ENCODE measurements at regions not wholly inside any gene's neighbourhood (a gene's known extent, or its start where the extent isn't known, plus 50 kb on each side); places are given as distances from the start of the nearest gene placed in this dataset.

- TF ChIP-seq, protein P1, sequence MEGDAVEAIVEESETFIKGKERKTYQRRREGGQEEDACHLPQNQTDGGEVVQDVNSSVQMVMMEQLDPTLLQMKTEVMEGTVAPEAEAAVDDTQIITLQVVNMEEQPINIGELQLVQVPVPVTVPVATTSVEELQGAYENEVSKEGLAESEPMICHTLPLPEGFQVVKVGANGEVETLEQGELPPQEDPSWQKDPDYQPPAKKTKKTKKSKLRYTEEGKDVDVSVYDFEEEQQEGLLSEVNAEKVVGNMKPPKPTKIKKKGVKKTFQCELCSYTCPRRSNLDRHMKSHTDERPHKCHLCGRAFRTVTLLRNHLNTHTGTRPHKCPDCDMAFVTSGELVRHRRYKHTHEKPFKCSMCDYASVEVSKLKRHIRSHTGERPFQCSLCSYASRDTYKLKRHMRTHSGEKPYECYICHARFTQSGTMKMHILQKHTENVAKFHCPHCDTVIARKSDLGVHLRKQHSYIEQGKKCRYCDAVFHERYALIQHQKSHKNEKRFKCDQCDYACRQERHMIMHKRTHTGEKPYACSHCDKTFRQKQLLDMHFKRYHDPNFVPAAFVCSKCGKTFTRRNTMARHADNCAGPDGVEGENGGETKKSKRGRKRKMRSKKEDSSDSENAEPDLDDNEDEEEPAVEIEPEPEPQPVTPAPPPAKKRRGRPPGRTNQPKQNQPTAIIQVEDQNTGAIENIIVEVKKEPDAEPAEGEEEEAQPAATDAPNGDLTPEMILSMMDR (IDR thresholded peaks at IDR 0.05; ENCODE audit: borderline replicate concordance, insufficient read depth, low read depth, low read length): no peak
- H3K4me3 ChIP-seq (ENCODE audit: low read depth, low read length): no peak overlapping the region
Observed at GRCh38 chr7:130985361-130985760, 251.4 kb upstream of the KLF14 start.

- TF ChIP-seq, protein P1 (IDR thresholded peaks at IDR 0.05; ENCODE audit: borderline replicate concordance, insufficient read depth, low read depth, low read length): no peak
Observed at GRCh38 chr7:130986261-130986690, 252.3 kb upstream of the KLF14 start.

GRCh38 chr7:130987092-130987491 is 253.1 kb upstream of the KLF14 start:
- TF ChIP-seq, protein P1 (IDR thresholded peaks at IDR 0.05; ENCODE audit: borderline replicate concordance, insufficient read depth, low read depth, low read length): no peak
- H3K4me3 ChIP-seq (ENCODE audit: low read depth, low read length): no peak overlapping the region

More at GRCh38 chr7:130986261-130986690, 252.3 kb upstream of the KLF14 start:
- no peak overlapping the region for H3K4me3 ChIP-seq (ENCODE audit: low read depth, low read length)

DNA sequence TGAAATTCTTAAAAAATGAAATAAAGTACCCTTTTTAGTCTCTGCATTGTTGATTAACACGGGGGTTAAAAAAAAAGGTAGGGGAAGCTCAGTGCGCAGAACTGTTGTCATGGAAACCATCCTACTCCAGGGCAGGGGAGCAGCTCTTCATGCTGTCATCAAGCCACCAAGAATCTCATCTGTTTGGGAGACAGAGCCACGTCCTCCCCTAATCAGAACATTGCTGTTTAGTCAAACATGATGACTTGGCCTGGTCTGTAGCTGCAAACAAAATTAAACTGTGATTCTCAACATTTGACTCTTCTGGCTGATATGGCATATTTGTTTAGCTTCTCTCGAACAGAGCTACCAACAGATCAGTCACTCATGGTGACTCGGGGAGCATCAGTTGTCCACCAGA is 254.4 kb upstream of the KLF14 start:
- no peak overlapping the region for H3K4me3 ChIP-seq (ENCODE audit: low read depth, low read length)
- TF ChIP-seq, protein P1 (IDR thresholded peaks at IDR 0.05; ENCODE audit: borderline replicate concordance, insufficient read depth, low read depth, low read length): no peak

DNA sequence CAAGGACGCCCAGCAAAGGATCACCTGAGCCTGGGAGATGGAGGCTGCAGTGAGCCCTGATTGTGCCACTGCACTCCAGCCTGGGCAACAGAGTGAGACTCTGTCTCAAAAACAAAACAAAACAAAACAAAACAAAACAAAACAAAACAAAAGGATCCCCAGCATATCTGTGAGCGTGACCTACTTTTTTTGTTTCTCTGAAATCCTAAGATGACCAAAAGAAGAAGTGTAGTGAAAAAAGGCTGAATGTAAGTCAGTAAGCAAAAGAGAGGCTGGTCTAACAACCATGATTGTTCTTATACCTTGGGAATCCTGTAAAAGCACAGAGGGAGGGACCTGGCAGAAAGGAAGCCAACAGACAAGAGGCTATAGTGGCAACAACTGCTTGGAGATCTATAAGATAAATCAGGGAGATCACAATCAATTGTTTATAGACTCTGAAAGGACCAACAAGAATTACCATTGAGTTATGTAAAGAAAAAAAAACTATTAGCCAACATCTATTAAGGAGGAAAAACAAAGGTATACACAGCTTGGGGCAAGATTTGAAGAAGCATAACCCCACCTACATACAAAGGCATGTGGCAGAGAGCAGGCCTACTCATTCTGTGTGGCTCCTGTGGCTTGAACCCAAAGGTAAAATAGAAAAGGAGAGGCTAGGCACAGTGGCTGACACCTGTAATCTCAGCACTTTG is 255.2 kb upstream of the KLF14 start:
- H3K4me3 ChIP-seq (ENCODE audit: low read depth, low read length): no peak overlapping the region
- TF ChIP-seq, protein P1 (IDR thresholded peaks at IDR 0.05; ENCODE audit: borderline replicate concordance, insufficient read depth, low read depth, low read length): no peak

- H3K4me3 ChIP-seq (ENCODE audit: low read depth, low read length): no peak overlapping the region
- TF ChIP-seq, protein P1 (IDR thresholded peaks at IDR 0.05; ENCODE audit: borderline replicate concordance, insufficient read depth, low read depth, low read length): no peak
Observed at GRCh38 chr7:130990178-130990832, 256.3 kb upstream of the KLF14 start.
